ENCODE measurements at regions not wholly inside any gene's neighbourhood (a gene's known extent, or its start where the extent isn't known, plus 50 kb on each side); places are given as distances from the start of the nearest gene placed in this dataset.

GRCh38 chr1:220979371-220979770 lies 100.1 kb downstream of the HLX start:
- TF ChIP-seq, protein P1, sequence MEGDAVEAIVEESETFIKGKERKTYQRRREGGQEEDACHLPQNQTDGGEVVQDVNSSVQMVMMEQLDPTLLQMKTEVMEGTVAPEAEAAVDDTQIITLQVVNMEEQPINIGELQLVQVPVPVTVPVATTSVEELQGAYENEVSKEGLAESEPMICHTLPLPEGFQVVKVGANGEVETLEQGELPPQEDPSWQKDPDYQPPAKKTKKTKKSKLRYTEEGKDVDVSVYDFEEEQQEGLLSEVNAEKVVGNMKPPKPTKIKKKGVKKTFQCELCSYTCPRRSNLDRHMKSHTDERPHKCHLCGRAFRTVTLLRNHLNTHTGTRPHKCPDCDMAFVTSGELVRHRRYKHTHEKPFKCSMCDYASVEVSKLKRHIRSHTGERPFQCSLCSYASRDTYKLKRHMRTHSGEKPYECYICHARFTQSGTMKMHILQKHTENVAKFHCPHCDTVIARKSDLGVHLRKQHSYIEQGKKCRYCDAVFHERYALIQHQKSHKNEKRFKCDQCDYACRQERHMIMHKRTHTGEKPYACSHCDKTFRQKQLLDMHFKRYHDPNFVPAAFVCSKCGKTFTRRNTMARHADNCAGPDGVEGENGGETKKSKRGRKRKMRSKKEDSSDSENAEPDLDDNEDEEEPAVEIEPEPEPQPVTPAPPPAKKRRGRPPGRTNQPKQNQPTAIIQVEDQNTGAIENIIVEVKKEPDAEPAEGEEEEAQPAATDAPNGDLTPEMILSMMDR (optimal IDR thresholded peaks at IDR 0.05 in 1 of 3, IDR thresholded peaks at IDR 0.05 in 1 of 3, conservative IDR thresholded peaks at IDR 0.05 in 1 of 3; ENCODE audit: extremely low read depth in 1 of 3, insufficient read depth in 2 of 3, low read length in 3 of 3), result no peak
- TF ChIP-seq EZH2 (IDR thresholded peaks at IDR 0.05; ENCODE audit: low read length), result no peak
